Dedifferentiated amniotic fluid mesenchymal stem cell (primary cell): ENCODE measurements at regions not wholly inside any gene's neighbourhood (a gene's known extent, or its start where the extent isn't known, plus 50 kb on each side); places are given as distances from the start of the nearest gene placed in this dataset.
"Not testable (repeated sequence)": the region's sequence is repeated elsewhere in the genome, so short reads cannot be mapped to it uniquely, and the experiment has no call there.

Source experiments
- DNase-seq: peaks from one replicate; pipeline ENCODE4 v3.0.0-alpha.2; 2016; ENCODE audit errors: extremely low spot score

GRCh38 chr9:102507044-102507687 is 488.0 kb upstream of the CYLC2 start:
- no peak for DNase-seq

- DNase-seq, result no peak
These were observed 488.7 kb upstream of the CYLC2 start for GRCh38 chr9:102506406-102506805.

GRCh38 chr9:102499468-102499867 is 495.7 kb upstream of the CYLC2 start:
- no peak for DNase-seq

GRCh38 chr9:102497709-102498108 is 497.4 kb upstream of the CYLC2 start:
- no peak for DNase-seq

GRCh38 chr9:102486976-102487375 is 508.2 kb upstream of the CYLC2 start:
- not testable (repeated sequence) for DNase-seq

GRCh38 chr9:102483651-102484050 is 511.5 kb upstream of the CYLC2 start:
- no peak for DNase-seq

- no peak for DNase-seq
These were observed 512.4 kb upstream of the CYLC2 start for GRCh38 chr9:102482776-102483175.

- no peak for DNase-seq
These were observed 515.9 kb upstream of the CYLC2 start for GRCh38 chr9:102479191-102479590.

- DNase-seq, result no peak
These were observed 520.8 kb upstream of the CYLC2 start for GRCh38 chr9:102474357-102474756.

GRCh38 chr9:102469430-102469829 is 525.7 kb upstream of the CYLC2 start:
- DNase-seq, result not testable (repeated sequence)

- no peak for DNase-seq
These were observed 533.8 kb upstream of the CYLC2 start for GRCh38 chr9:102461156-102461819.

- DNase-seq, result no peak
These were observed 535.3 kb upstream of the CYLC2 start for GRCh38 chr9:102459828-102460227.

GRCh38 chr9:102456562-102456961 is 538.6 kb upstream of the CYLC2 start:
- DNase-seq, result no peak

GRCh38 chr9:102445906-102446305 is 549.2 kb upstream of the CYLC2 start:
- no peak for DNase-seq

GRCh38 chr9:102445181-102445747 is 549.9 kb upstream of the CYLC2 start:
- no peak for DNase-seq

- no peak for DNase-seq
These were observed 555.5 kb upstream of the CYLC2 start for GRCh38 chr9:102439583-102439982.

- not testable (repeated sequence) for DNase-seq
These were observed 558.5 kb upstream of the CYLC2 start for GRCh38 chr9:102436599-102436998.

- no peak for DNase-seq
These were observed 559.7 kb upstream of the CYLC2 start for GRCh38 chr9:102435427-102435826.

- no peak for DNase-seq
These were observed 560.6 kb upstream of the CYLC2 start for GRCh38 chr9:102434545-102434944.

- no peak for DNase-seq
These were observed 566.8 kb upstream of the CYLC2 start for GRCh38 chr9:102428305-102428704.

GRCh38 chr9:102416251-102416650 is 578.9 kb upstream of the CYLC2 start:
- not testable (repeated sequence) for DNase-seq

GRCh38 chr9:102405218-102405867 is 589.8 kb upstream of the CYLC2 start:
- no peak for DNase-seq

GRCh38 chr9:102403514-102403913 is 591.6 kb upstream of the CYLC2 start:
- no peak for DNase-seq
